ACHN (cell line): ENCODE measurements at regions not wholly inside any gene's neighbourhood (a gene's known extent, or its start where the extent isn't known, plus 50 kb on each side); places are given as distances from the start of the nearest gene placed in this dataset.

Experiments
- DNase-seq: peaks from one replicate; pipeline ENCODE4 v3.0.0-alpha.2; 2015
- in situ Hi-C: cut with HindIII; loops from 2 replicates; pipeline ENCODE4 v1.10.0; 2017; ENCODE audit warnings: low sequenced_read_pairs, low pct_ligation_motif_present, low pct_unique_long_range_greater_than_20kb

GRCh38 chr2:129888461-129888860 lies 91.0 kb upstream of the RAB6C start:
- DNase-seq: no peak
- in situ Hi-C loops: no loop called here

DNA sequence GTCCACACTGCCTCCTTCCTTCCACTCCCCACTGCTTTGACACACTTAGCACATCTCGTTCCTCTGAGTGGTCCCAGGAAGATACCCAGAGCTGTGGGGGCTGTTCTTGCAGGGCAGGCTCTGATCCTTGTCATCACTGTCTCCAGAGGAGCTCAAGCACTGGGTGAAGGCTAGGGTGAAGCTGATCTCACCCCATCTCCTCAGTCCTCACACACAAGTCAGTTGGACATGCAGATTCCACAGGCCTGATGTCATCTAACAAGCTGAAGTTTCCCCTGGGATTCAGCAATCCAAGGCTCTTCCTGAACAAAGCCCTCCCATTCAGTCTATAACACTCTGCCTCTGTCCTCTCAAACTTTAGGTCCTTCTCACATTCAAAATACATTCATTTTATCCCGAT lies 90.6 kb upstream of the RAB6C start:
- in situ Hi-C loops: no loop called here
- DNase-seq: no peak

GRCh38 chr2:129891341-129892320 lies 87.8 kb upstream of the RAB6C start:
- DNase-seq: no peak
- in situ Hi-C loops: no loop called here

DNA sequence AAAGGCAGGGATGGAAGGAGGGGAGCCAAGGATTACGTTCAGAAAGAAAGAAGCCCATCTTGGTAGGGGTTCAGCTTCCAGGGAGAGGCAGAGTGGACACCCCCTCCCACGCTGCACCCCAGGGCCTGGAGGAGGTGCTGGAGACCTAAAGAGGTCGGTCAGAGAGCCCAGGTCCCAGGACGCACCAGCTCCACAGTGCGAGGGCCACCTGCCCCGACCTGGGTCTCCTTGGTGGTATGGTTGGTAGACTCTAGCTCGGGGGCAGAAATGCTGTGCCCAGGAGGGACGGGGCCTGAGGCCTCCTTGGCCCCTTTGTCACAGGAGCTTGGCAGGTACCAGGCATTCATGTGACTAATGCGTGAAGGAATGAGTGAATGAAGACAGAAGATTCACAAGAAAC lies 87.1 kb upstream of the RAB6C start:
- in situ Hi-C loops: no loop called here

DNA sequence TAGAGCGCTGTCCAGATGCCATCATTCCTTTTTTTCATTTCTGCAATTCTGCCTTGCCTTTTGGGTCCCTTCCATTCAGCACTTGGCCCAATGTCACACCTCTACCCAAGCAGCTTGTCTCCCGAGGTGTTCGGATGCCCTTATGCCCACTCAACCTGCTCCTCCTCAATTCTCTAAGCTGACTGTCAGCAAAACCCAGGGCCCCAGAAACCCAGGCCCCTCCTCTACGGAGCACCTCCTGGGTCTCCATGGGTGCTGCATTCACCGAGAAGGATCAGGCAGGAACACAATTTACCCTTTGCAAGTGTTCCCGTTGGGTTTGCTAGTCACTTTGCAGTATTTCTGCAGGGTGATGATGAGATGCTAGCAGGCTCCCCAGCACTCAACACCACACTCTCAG lies 86.7 kb upstream of the RAB6C start:
- in situ Hi-C loops: no loop called here
- no peak for DNase-seq

More for the DNA sequence above, 87.1 kb upstream of the RAB6C start:
- no peak for DNase-seq

- in situ Hi-C loops: no loop called here
- DNase-seq: no peak
These were observed 86.2 kb upstream of the RAB6C start for GRCh38 chr2:129893244-129893643.

DNA sequence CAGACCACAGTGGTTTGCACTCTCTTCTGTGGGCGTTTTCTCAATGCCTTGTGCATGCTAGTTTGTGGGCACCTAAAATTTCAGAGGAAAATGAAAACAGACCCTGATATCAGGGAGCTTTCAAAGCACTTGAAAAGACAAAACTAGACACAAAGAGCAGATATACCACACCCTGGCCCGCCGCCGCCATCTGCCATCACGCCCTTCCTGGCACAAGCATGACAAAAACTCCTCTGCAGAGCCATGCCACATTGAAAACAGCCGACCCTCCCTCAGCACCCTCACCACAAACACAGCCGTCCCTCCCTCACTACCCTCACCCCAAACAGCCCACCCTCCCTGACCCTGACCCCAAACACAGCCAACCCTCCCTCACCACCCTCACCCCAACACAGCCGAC lies 84.8 kb upstream of the RAB6C start:
- in situ Hi-C loops: no loop called here

GRCh38 chr2:129895061-129895460 lies 84.4 kb upstream of the RAB6C start:
- DNase-seq: no peak
- in situ Hi-C loops: no loop called here

More for the DNA sequence above, 84.8 kb upstream of the RAB6C start:
- DNase-seq: no peak

GRCh38 chr2:129895526-129896082 lies 83.9 kb upstream of the RAB6C start:
- no peak for DNase-seq
- in situ Hi-C loops: no loop called here

DNA sequence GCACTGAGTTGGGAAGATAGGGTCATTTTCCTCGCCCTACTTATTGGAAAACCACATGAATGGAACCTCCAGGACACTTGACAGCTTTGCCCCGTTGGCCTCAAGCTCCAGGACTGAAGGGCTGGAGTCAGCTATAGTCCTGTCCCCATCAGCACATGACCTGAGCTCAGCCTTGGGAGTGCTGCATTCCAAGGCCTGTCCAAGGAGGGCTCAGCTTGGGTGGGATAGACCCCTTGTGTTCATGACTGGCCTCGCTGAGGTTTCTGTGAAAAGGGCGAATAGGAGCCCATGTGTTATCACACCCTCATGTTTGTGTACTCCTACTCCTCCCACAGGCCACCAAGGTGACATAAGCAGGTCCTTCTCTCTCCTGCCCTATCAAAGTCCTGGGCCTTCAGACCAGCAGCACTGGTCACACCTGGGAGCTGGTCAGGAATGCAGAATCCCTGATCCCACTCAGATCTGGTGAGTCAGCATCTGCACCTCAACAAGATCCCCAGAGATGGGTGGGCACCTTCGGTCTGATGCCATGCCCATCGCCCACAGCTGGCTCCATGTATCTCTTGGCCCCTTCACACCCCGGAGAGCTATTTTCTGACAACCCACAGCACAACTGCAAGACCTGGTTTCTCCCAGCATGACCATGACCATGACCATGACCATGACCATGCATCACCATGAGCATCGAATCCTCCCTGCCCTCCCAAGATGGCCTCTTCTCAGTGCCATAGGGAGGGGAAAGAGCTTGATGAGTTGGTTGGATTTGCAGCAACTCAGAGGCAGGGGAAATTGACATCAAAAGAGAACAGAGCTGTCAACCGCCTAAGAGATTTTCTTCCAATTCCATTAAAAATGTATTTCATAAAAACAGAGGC lies 83.0 kb upstream of the RAB6C start:
- in situ Hi-C loops: no loop called here
- DNase-seq: no peak

- DNase-seq: no peak
- in situ Hi-C loops: no loop called here
These were observed 77.6 kb upstream of the RAB6C start for GRCh38 chr2:129901754-129902415.

DNA sequence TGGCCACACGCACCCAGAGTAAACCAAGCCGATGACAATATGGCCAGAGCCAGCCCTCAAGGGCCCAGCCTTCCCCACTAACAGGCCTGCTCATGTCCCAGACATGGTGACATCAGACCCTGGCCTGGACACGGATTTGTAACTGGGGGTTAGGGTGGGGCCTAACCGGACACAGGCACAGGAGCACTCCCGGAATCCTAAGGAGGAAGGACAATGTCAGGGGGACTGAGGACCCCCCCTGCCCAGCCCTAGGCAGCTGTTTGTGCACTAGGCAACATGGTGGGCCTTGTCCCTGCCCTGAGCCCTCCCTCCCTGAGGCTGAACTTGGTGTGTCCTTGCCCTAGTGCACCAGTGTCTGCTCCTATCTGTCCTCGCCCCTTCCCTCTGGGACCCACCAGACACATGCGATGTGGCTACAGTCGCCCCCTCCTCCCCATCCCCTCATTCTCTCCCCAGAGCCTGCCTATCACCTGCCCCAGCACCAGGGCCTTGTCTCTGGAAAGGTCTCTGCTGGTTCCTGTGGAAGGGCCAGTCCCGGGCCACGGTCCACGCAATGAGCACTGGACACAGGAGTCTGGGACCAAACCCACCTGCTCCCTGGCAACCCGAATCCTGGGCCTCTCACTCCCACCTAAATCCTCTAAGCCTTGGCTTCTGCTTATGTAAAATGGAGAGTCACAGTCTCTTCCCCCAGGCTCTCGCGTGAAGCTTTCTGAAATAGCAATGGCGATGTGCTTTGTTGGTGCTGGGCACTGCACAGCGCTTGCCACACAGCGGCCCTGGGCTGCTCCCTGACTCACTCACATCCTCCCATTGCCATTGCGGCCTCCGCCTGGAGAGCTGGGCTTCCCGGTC lies 76.5 kb upstream of the RAB6C start:
- in situ Hi-C loops: no loop called here
- DNase-seq: no peak

DNA sequence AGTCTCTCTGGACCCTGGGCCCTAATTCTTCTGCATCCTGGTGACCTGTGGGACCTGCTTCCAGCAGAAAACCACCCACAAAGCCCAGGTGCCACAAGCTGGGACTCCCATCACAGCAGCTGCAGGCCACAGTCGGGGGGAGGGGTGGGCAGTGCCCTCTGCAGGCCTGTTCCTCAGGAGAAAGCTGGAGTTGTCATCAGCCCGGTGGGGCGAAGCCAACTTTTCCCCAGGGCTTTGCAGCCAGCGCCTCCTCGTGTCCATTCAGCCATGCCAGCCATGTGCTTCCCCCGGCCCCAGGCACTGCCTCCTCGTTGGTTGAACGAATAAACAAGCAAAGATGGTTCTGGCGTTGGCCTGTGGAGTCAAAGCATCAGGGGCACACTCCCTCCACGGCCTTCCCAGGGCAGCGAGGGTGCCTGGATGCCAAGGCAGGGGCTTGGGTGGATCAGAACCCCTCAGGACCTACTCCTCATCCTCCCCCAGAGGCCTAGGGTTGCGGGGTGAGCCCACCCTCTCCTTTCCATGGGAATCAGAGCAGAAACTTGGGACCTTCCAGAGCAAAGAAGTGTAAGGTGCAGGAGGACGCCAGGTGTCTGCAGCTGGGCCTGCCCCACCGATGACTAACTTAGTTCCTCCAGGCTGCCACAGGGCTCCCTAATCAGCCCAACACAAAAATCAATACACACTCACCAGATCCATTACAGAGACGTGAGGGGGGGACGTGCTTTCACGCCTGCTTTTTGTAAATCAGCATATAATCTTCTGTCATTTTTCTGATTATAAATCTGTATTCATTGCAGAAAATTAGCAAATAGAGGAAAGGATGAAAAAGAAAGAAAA lies 75.7 kb upstream of the RAB6C start:
- no peak for DNase-seq
- in situ Hi-C loops: no loop called here

DNA sequence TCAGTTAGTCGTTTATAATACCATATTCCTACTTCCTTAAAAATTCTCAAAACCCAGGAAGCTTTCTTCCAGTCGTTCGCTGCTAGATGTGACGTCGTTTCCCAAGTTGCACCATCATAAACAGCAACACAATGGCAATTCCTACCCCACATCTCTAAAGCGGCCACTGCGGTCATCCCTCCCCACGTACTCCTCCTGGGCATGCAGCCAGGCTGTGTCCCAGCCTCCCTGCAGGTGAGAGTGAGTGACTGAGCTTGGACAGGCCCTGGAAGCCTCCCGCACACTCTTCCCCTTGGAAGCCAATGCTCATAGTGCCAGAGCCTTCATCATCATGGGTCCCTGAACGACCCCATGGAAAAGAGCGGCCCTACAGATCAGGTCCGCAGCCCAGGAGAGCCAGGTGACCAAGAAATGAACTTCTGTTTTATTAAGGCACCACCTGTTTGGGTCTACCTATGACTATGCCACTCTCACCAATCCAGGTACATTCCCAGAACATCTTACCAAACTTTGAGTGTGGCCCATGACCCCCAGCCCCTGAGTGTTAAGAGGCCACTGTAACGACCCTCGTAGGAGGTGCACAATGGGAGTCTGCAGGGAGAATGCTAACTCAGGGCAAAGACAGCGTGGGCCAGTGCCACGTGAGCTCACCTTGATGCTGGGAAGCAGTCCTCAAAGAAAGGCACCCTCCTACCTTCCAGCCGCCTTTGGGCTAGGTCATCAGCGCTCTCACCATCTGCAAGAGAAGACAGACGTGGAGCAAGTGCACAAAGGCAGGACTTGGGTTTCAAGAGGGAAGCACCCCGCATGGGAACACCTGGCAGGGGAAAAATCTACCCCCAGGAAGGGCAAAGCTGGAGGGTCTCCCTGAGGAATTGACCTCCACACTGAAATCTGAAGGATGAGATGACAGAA lies 74.7 kb upstream of the RAB6C start:
- DNase-seq: no peak
- in situ Hi-C loops: no loop called here

DNA sequence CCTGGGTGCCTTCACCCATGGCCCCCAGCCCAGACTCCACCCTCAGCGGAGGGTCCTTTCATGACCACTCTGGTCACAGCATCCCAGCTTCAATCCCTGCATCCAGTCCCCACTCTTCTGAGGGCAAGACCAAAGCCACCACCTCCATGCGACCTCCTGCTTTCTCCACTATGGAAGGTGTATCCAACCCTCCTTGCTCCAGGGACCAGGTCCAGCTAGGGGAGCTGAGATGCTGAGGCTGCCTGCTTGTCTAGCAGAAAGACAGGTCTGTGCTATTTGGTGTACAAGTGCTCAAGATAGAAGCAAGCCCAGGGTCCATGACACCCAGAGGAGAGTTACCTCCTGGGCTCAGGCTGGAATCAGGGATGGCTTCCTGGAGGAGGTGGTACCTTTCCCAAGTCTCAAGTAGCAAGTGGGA lies 73.8 kb upstream of the RAB6C start:
- in situ Hi-C loops: no loop called here
- no peak for DNase-seq
